ENCODE measurements at regions not wholly inside any gene's neighbourhood (a gene's known extent, or its start where the extent isn't known, plus 50 kb on each side); places are given as distances from the start of the nearest gene placed in this dataset.

DNA sequence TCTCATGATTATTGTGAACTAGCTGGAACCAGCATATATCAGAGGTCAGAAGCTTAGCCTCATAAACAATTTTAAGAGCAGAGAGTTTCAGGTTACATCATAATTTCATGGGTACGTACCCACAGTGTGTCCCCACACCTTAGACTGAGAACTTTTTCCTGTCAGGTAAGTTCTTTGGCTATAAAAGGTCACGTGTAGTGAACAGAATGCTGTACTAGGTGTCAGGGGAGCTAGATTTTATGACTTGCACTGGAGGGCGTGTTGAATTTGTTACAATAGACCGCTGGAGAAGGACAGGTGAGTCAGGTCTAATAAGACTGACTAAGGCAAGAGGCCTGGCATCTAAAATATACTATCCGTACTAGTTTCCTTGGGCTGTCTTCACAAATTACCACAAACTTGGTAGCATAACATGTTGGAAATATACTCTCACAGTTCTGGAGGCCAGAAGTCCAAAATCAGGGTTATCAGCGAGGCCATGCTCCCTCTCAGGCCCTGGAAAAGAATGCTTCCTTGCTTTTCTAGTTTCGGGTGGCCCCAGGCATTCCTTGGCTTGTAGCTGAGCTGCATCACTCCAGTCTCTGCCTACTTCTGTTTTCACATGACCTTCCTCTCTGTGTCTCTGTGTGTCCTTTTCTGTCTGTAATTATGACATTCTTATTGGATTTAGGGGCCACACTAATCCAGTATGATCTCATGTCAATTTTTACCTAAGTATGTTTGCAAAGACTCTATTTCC lies 512.0 kb upstream of the NR3C2 start (continued):
- TF ChIP-seq RBBP5 (IDR thresholded peaks at IDR 0.05; ENCODE audit: borderline replicate concordance, low read depth, low read length) (no peak), TAF7 (optimal IDR thresholded peaks at IDR 0.05; ENCODE audit: borderline replicate concordance, low read depth, low read length) (no peak), BACH1 (IDR thresholded peaks at IDR 0.05; ENCODE audit: low read length) (no peak), SIN3A (conservative IDR thresholded peaks at IDR 0.05 in 1 of 2, IDR thresholded peaks at IDR 0.05 in 1 of 2; ENCODE audit: low read depth in 1 of 2, low read length in 2 of 2) (no peak), RXRA (IDR thresholded peaks at IDR 0.05; ENCODE audit: insufficient read depth, low read depth, low read length) (no peak), MAFK (IDR thresholded peaks at IDR 0.05; ENCODE audit: low read depth, low read length) (no peak), SUZ12 (IDR thresholded peaks at IDR 0.05; ENCODE audit: low read length) (no peak), CREB1 (IDR thresholded peaks at IDR 0.05) (no peak)

All from H1 (cell line).